Lung (tissue), 11 donors: ENCODE measurements at regions not wholly inside any gene's neighbourhood (a gene's known extent, or its start where the extent isn't known, plus 50 kb on each side); places are given as distances from the start of the nearest gene placed in this dataset.
"Not testable (repeated sequence)": the region's sequence is repeated elsewhere in the genome, so short reads cannot be mapped to it uniquely, and the experiment has no call there.

Experiments
- ATAC-seq: fragments of 200-7000 bp; cut with Tn5 transposase; one replicate; pipeline ENCODE4 v1.9.1; 2020; ENCODE audit warnings: moderate number of reproducible peaks; ENCODE audit not compliant: insufficient read depth, low FRiP score
- DNase-seq, 3 donors: peaks; one replicate each; pipeline ENCODE4 v3.0.0-alpha.2; 2013 to 2017
- H3K27ac ChIP-seq, 2 donors: one replicate each; pipeline ENCODE4 v1.5.1; 2013; ENCODE audit warnings: mild to moderate bottlenecking in 2 of 2, moderate library complexity in 2 of 2, control low read depth in 1 of 2, inconsistent platforms in 1 of 2, low read depth in 1 of 2, low read length in 1 of 2
- H3K27me3 ChIP-seq, 3 donors: one replicate each; pipeline ENCODE4 v1.5.1; 2013; ENCODE audit warnings: low read length in 2 of 3; ENCODE audit not compliant: control insufficient read depth in 3 of 3, insufficient read depth in 3 of 3
- H3K36me3 ChIP-seq, 4 donors: one replicate each; pipeline ENCODE4 v1.5.1; 2013; ENCODE audit warnings: low read length in 4 of 4, mild to moderate bottlenecking in 1 of 4, moderate library complexity in 1 of 4; ENCODE audit not compliant: control insufficient read depth in 4 of 4, insufficient read depth in 4 of 4
- H3K4me1 ChIP-seq, 5 donors: one replicate each; pipeline ENCODE4 v1.5.1; 2013; ENCODE audit warnings: low read length in 5 of 5, mild to moderate bottlenecking in 2 of 5, moderate library complexity in 1 of 5; ENCODE audit not compliant: control insufficient read depth in 5 of 5, insufficient read depth in 5 of 5
- H3K4me3 ChIP-seq: one replicate; pipeline ENCODE4 v1.5.1; 2013; ENCODE audit warnings: mild to moderate bottlenecking, control low read depth, moderate library complexity
- H3K9ac ChIP-seq, 2 donors: one replicate each; pipeline ENCODE4 v1.5.1; 2013; ENCODE audit warnings: low read length in 2 of 2, control low read depth in 1 of 2; ENCODE audit not compliant: insufficient read depth in 1 of 2
- H3K9me3 ChIP-seq, 4 donors: one replicate each; pipeline ENCODE4 v1.5.1; 2013; ENCODE audit warnings: low read length in 3 of 4, mild to moderate bottlenecking in 1 of 4, moderate library complexity in 1 of 4; ENCODE audit not compliant: control insufficient read depth in 4 of 4, insufficient read depth in 3 of 4
- WGBS, 2 donors: extraction: QIAGEN DNeasy Blood & Tissue Kit; methylation state at CpG; one replicate each; pipeline ENCODE4 v1.1.7; 2013; 5-methylcytosine and 5-hydroxymethylcytosine counted together
- TF ChIP-seq, protein P1 (sequence below): IDR thresholded peaks from 2 replicates; pipeline ENCODE4 v1.5.1; 2012; ENCODE audit warnings: mild to moderate bottlenecking; ENCODE audit errors: control extremely low read depth, extremely low read depth
- donor health status: control.
- donor health status: control.
- donor health status: Bipolar disorder and iron deficiency.
- donor health status: healthy.
- donor health status: DM: yes; HTN: yes; CAD: no.

GRCh38 chr13:20311022-20311421 is 78.9 kb upstream of the GJB6 start:
- no peak for DNase-seq
- Histone ChIP-seq H3K4me3 (no peak overlapping the region), H3K4me1 (no peaks in the 10 kb centered on the region), H3K9ac (no peak overlapping the region), H3K27ac (no peak overlapping the region), H3K36me3 (no peaks in the 10 kb centered on the region), H3K9me3 (peaks cover 0 to 7% (median 0%) of the 10 kb centered on the region in 4 donors), H3K27me3 (peaks cover 0 to 2% (median 0%) of the 10 kb centered on the region in 3 donors)
- TF ChIP-seq, protein P1, sequence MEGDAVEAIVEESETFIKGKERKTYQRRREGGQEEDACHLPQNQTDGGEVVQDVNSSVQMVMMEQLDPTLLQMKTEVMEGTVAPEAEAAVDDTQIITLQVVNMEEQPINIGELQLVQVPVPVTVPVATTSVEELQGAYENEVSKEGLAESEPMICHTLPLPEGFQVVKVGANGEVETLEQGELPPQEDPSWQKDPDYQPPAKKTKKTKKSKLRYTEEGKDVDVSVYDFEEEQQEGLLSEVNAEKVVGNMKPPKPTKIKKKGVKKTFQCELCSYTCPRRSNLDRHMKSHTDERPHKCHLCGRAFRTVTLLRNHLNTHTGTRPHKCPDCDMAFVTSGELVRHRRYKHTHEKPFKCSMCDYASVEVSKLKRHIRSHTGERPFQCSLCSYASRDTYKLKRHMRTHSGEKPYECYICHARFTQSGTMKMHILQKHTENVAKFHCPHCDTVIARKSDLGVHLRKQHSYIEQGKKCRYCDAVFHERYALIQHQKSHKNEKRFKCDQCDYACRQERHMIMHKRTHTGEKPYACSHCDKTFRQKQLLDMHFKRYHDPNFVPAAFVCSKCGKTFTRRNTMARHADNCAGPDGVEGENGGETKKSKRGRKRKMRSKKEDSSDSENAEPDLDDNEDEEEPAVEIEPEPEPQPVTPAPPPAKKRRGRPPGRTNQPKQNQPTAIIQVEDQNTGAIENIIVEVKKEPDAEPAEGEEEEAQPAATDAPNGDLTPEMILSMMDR: no peak
- ATAC-seq: no peak
- 93 to 95% methylated on average over 2 of the region's 2 CpGs for WGBS, 2 donors

DNA sequence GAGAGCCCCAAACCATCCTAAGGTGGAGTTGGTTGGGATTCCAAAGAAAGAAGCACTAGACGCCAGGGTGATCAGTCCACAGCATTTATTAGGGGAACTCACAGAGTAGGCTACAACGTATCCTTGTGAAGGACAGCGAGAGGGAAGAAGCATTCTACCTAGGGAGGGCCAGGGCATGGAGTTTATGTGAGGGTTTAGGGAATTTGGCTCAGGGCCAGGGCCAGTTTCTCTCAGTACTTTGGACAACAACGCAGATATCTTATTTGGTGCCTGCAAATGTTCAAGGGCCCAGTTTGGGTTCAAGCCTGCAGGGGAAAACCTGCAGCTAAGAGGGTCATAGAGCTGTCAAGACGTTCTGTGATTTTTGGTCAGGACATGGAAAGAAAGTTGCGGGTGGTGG is 73.9 kb upstream of the GJB6 start:
- H3K4me3 ChIP-seq: no peak overlapping the region
- peaks cover 0 to 9% (median 0%) of the 10 kb centered on the region in 4 donors for H3K9me3 ChIP-seq
- peaks cover 0 to 3% (median 0%) of the 10 kb centered on the region in 3 donors for H3K27me3 ChIP-seq
- H3K9ac ChIP-seq: no peak overlapping the region
- no peak overlapping the region for H3K27ac ChIP-seq
- WGBS, 2 donors: 91 to 92% methylated on average over 6 of the region's 6 CpGs
- no peak for DNase-seq
- TF ChIP-seq, protein P1: no peak
- no peak for ATAC-seq
- H3K36me3 ChIP-seq: no peaks in the 10 kb centered on the region
- no peaks in the 10 kb centered on the region for H3K4me1 ChIP-seq

DNA sequence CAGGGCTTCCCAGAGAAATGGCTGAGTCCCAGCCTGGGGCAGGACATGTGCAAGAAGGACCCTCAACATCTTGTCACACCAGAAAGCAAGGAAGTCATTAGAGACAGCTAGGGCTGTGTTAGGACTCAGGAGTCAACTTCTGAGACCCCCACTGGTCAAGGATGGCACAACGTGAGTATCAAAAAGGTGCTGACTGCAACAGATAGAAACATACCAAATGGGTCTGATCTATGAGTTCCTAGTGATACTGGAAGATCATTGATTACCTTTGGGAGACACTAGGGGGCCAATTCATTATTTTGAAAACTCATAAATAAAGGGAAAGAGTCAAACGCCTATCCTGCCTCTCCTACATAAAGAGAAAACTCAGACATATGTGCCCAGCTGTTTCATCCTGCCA is 73.5 kb upstream of the GJB6 start:
- TF ChIP-seq, protein P1: no peak
- WGBS, 2 donors: 57 to 72% methylated on average over 2 of the region's 2 CpGs
- H3K4me1 ChIP-seq: no peaks in the 10 kb centered on the region
- DNase-seq: no peak
- H3K9ac ChIP-seq: no peak overlapping the region
- H3K27ac ChIP-seq: no peak overlapping the region
- H3K4me3 ChIP-seq: no peak overlapping the region
- H3K9me3 ChIP-seq: peaks cover 0 to 9% (median 0%) of the 10 kb centered on the region in 4 donors
- H3K36me3 ChIP-seq: no peaks in the 10 kb centered on the region
- H3K27me3 ChIP-seq: peaks cover 0 to 3% (median 0%) of the 10 kb centered on the region in 3 donors
- no peak for ATAC-seq

GRCh38 chr13:20304061-20304460 is 71.9 kb upstream of the GJB6 start:
- not testable (repeated sequence) for DNase-seq, ATAC-seq, H3K36me3 ChIP-seq, H3K9ac ChIP-seq, H3K9me3 ChIP-seq, H3K27me3 ChIP-seq, H3K4me3 ChIP-seq, H3K27ac ChIP-seq, H3K4me1 ChIP-seq
- 94 to 95% methylated on average over 4 of the region's 4 CpGs for WGBS, 2 donors
